IMR-90 (cell line): ENCODE measurements at regions not wholly inside any gene's neighbourhood (a gene's known extent, or its start where the extent isn't known, plus 50 kb on each side); places are given as distances from the start of the nearest gene placed in this dataset.

Source experiments
- ATAC-seq: fragments of 200-7000 bp; cut with Tn5 transposase; 2 replicates; pipeline ENCODE4 v1.9.1; 2020; ENCODE audit warnings: low read depth, mild to moderate bottlenecking, moderate library complexity
- BruUV-seq: library from RNA; stranded (reverse); fragments of 400-500 nt; replicated peaks from 2 replicates; lab custom pipeline; 2021; lab: Mats Ljungman, UMichigan
- CTCF ChIA-PET: fragments of 300-600 bp; formaldehyde crosslinking; extraction: SDS; loops from one replicate; lab custom pipeline; 2021; ENCODE audit warnings: antibody characterized with exemption; lab: Yijun Ruan, JAX
- POLR2A ChIA-PET: fragments of 300-600 bp; sonication (Branson Sonifier 250); formaldehyde crosslinking; loops from one replicate; lab custom pipeline; 2022; ENCODE audit warnings: antibody characterized with exemption; ENCODE audit not compliant: unreplicated experiment; lab: Charles Lee
- DNase-seq: peaks from one replicate; pipeline ENCODE4 v3.0.0; 2013
- H2AFZ ChIP-seq: replicated peaks from 2 replicates; pipeline ENCODE3; 2013; ENCODE audit warnings: low read length, mild to moderate bottlenecking; ENCODE audit not compliant: poor library complexity
- H2AK5ac ChIP-seq: 2 replicates; pipeline ENCODE4 v1.6.1; 2013; ENCODE audit warnings: low read depth, low read length, inconsistent platforms
- H2AK9ac ChIP-seq: replicated peaks from 2 replicates; pipeline ENCODE3; 2013; ENCODE audit warnings: mild to moderate bottlenecking, low read depth, low read length, moderate library complexity; ENCODE audit not compliant: poor library complexity
- H2BK120ac ChIP-seq: 2 replicates; pipeline ENCODE4 v1.6.1; 2013; ENCODE audit warnings: low read depth, low read length, inconsistent platforms
- H2BK15ac ChIP-seq: 3 replicates; pipeline ENCODE4 v1.6.1; 2013; ENCODE audit warnings: low read depth, low read length, inconsistent platforms
- H2BK20ac ChIP-seq: 2 replicates; pipeline ENCODE4 v1.6.1; 2013; ENCODE audit warnings: low read depth, mild to moderate bottlenecking, inconsistent platforms, low read length, moderate library complexity
- H2BK5ac ChIP-seq: 2 replicates; pipeline ENCODE4 v1.6.1; 2013; ENCODE audit warnings: mild to moderate bottlenecking, low read depth, low read length, inconsistent platforms; ENCODE audit not compliant: poor library complexity, severe bottlenecking
- H3K14ac ChIP-seq: replicated peaks from 2 replicates; pipeline ENCODE4 v1.6.1; 2013; ENCODE audit warnings: low read depth, low read length, inconsistent platforms
- H3K18ac ChIP-seq: 2 replicates; pipeline ENCODE4 v1.6.1; 2013; ENCODE audit warnings: low read depth, low read length, control low read depth
- H3K23ac ChIP-seq: 2 replicates; pipeline ENCODE4 v1.6.1; 2013; ENCODE audit warnings: low read depth, low read length, inconsistent platforms
- H3K27ac ChIP-seq: 2 replicates; pipeline ENCODE4 v1.5.1; 2013; ENCODE audit warnings: mild to moderate bottlenecking, control low read depth, low read length; ENCODE audit not compliant: insufficient read depth
- H3K27me3 ChIP-seq: 2 replicates; pipeline ENCODE4 v1.6.1; 2013; ENCODE audit warnings: low read length; ENCODE audit not compliant: control insufficient read depth, insufficient read depth
- H3K36me3 ChIP-seq: 2 replicates; pipeline ENCODE4 v1.6.1; 2013; ENCODE audit warnings: low read length, mixed read lengths; ENCODE audit not compliant: control insufficient read depth, insufficient read depth
- H3K4ac ChIP-seq: 2 replicates; pipeline ENCODE4 v1.6.1; 2013; ENCODE audit warnings: low read depth, low read length, inconsistent platforms
- H3K4me1 ChIP-seq: 2 replicates; pipeline ENCODE4 v1.6.1; 2013; ENCODE audit warnings: low read length, mixed read lengths; ENCODE audit not compliant: control insufficient read depth, insufficient read depth
- H3K4me2 ChIP-seq: 2 replicates; pipeline ENCODE4 v1.6.1; 2013; ENCODE audit warnings: low read depth, mild to moderate bottlenecking, control low read depth, low read length, moderate library complexity
- H3K4me3 ChIP-seq: 2 replicates; pipeline ENCODE4 v1.5.1; 2013; ENCODE audit warnings: low read depth, mild to moderate bottlenecking, control low read depth, low read length, moderate library complexity; ENCODE audit not compliant: insufficient read depth
- H3K56ac ChIP-seq: 2 replicates; pipeline ENCODE4 v1.6.1; 2013; ENCODE audit warnings: low read length, inconsistent platforms; ENCODE audit not compliant: insufficient read depth; ENCODE audit errors: extremely low read depth
- H3K79me1 ChIP-seq, 2 experiments: 2 replicates each; pipeline ENCODE4 v1.6.1; 2013; ENCODE audit warnings: low read length in 2 of 2, inconsistent platforms in 1 of 2, low read depth in 1 of 2
- H3K9ac ChIP-seq: 2 replicates; pipeline ENCODE4 v1.6.1; 2013; ENCODE audit warnings: low read depth, low read length, control low read depth
- H3K9me1 ChIP-seq: 2 replicates; pipeline ENCODE4 v1.6.1; 2013; ENCODE audit warnings: low read length, inconsistent platforms; ENCODE audit not compliant: insufficient read depth
- H3K9me3 ChIP-seq: 2 replicates; pipeline ENCODE4 v1.6.1; 2013; ENCODE audit warnings: low read length; ENCODE audit not compliant: control insufficient read depth, insufficient read depth
- H4K20me1 ChIP-seq: 2 replicates; pipeline ENCODE4 v1.6.1; 2013; ENCODE audit warnings: low read length, inconsistent platforms; ENCODE audit not compliant: insufficient read depth
- H4K5ac ChIP-seq: 2 replicates; pipeline ENCODE4 v1.6.1; 2013; ENCODE audit warnings: mild to moderate bottlenecking, low read depth, low read length, control low read depth
- H4K8ac ChIP-seq, 2 experiments: 2 replicates each; pipeline ENCODE4 v1.6.1; 2013; ENCODE audit warnings: low read depth in 2 of 2, low read length in 2 of 2, control low read depth in 1 of 2, inconsistent platforms in 1 of 2
- H4K91ac ChIP-seq: 2 replicates; pipeline ENCODE4 v1.6.1; 2013; ENCODE audit warnings: low read depth, low read length, inconsistent platforms; ENCODE audit not compliant: insufficient read depth
- BHLHE40 ChIP-seq: fragments of 150-350 bp; IDR thresholded peaks from 2 replicates; pipeline ENCODE4 v1.6.1; 2016; ENCODE audit warnings: mild to moderate bottlenecking, low read depth, low read length
- CEBPB ChIP-seq: IDR thresholded peaks from 2 replicates; pipeline ENCODE4 v1.6.1; 2012; ENCODE audit warnings: low read depth, low read length, improper control_type of control experiment
- CHD1 ChIP-seq: IDR thresholded peaks from 2 replicates; pipeline ENCODE4 v1.6.1; 2012; ENCODE audit warnings: low read depth, low read length, improper control_type of control experiment
- MAFK ChIP-seq: IDR thresholded peaks from 2 replicates; pipeline ENCODE4 v1.6.1; 2012; ENCODE audit warnings: low read depth, low read length, improper control_type of control experiment
- MAZ ChIP-seq: IDR thresholded peaks from 2 replicates; pipeline ENCODE4 v1.6.1; 2012; ENCODE audit warnings: low read depth, mild to moderate bottlenecking, low read length, improper control_type of control experiment, moderate library complexity, borderline replicate concordance
- MXI1 ChIP-seq: IDR thresholded peaks from 2 replicates; pipeline ENCODE4 v1.6.1; 2012; ENCODE audit warnings: low read depth, mild to moderate bottlenecking, low read length, moderate library complexity, borderline replicate concordance
- NFE2L2 ChIP-seq: fragments of 150-350 bp; IDR thresholded peaks from 2 replicates; pipeline ENCODE4 v1.6.1; 2016; ENCODE audit warnings: low read depth, mild to moderate bottlenecking, low read length
- RCOR1 ChIP-seq: IDR thresholded peaks from 2 replicates; pipeline ENCODE4 v1.6.1; 2012; ENCODE audit warnings: mild to moderate bottlenecking, low read length, improper control_type of control experiment; ENCODE audit not compliant: insufficient replicate concordance
- SMC3 ChIP-seq: fragments of 150-350 bp; IDR thresholded peaks from 2 replicates; pipeline ENCODE4 v1.6.1; 2016; ENCODE audit warnings: low read depth, mild to moderate bottlenecking, antibody characterized with exemption, low read length, moderate library complexity
- USF2 ChIP-seq: fragments of 150-350 bp; IDR thresholded peaks from 2 replicates; pipeline ENCODE4 v1.6.1; 2017; ENCODE audit warnings: mild to moderate bottlenecking, antibody characterized with exemption, low read length, low read depth
- WGBS, 2 experiments: methylation state at CpG; one replicate each; pipeline versions ENCODE4 v1.1.5 to v1.1.7; 2013; ENCODE audit warnings: missing lambda C conversion rate in 2 of 2; ENCODE audit not compliant: insufficient read length in 1 of 2; ENCODE audit errors: extremely low coverage in 2 of 2; 5-methylcytosine and 5-hydroxymethylcytosine counted together
- dilution Hi-C: fragments of 300-500 bp; cut with HindIII; formaldehyde crosslinking; loops from one replicate; pipeline ENCODE4 v1.14.3; 2018; ENCODE audit warnings: low sequenced_read_pairs; ENCODE audit not compliant: unreplicated experiment
- in situ Hi-C: fragments of 300-500 bp; cut with MboI; formaldehyde crosslinking; loops from 3 replicates; pipeline ENCODE4 v1.14.3; 2019; ENCODE audit warnings: low sequenced_read_pairs, inconsistent platforms, mixed read lengths
- intact Hi-C: fragments of 100-400 bp; cut with micrococcal nuclease; formaldehyde crosslinking; loops from 2 replicates; pipeline ENCODE4 v1.10.0; 2022
- TF ChIP-seq, protein P1 (sequence below): conservative IDR thresholded peaks from 2 replicates; pipeline ENCODE4 v1.5.1; 2012; ENCODE audit warnings: mild to moderate bottlenecking, low read depth, low read length, improper control_type of control experiment
- TF ChIP-seq, protein P2 (sequence below): fragments of 150-350 bp; IDR thresholded peaks from 2 replicates; pipeline ENCODE4 v1.6.1; 2016; ENCODE audit warnings: low read depth, mild to moderate bottlenecking, low read length, moderate library complexity, borderline replicate concordance

- H3K9me3 ChIP-seq, result peaks cover 10% of the 10 kb centered on the region; the same call in 1 of the 2 replicates
- no CpG with 5 or more reads among the region's 1 CpG for WGBS, 2 experiments
- DNase-seq (no peak), ATAC-seq (no peak)
- H3K56ac ChIP-seq, result no peak overlapping the region
- dilution Hi-C loops (no loop called here), in situ Hi-C loops (no loop called here), intact Hi-C loops (no loop called here)
- no TSS peak for BruUV-seq
- H2AK9ac ChIP-seq, result no peak overlapping the region
- no peak overlapping the region for H3K4ac ChIP-seq
- H3K4me1 ChIP-seq, result no peaks in the 10 kb centered on the region
- H2AK5ac ChIP-seq, result no peak overlapping the region
- H3K9me1 ChIP-seq, result no peaks in the 10 kb centered on the region
- H3K79me1 ChIP-seq, result no peaks in the 10 kb centered on the region
- no peak overlapping the region for H3K18ac ChIP-seq
- no peak overlapping the region for H3K4me3 ChIP-seq
- no peak overlapping the region for H2BK15ac ChIP-seq
- H3K27me3 ChIP-seq, result no peaks in the 10 kb centered on the region
- TF ChIP-seq MXI1 (no peak), RCOR1 (no peak), NFE2L2 (no peak), MAZ (no peak), MAFK (no peak), USF2 (no peak), CEBPB (no peak), BHLHE40 (no peak), SMC3 (no peak), CHD1 (no peak)
- TF ChIP-seq, protein P1, sequence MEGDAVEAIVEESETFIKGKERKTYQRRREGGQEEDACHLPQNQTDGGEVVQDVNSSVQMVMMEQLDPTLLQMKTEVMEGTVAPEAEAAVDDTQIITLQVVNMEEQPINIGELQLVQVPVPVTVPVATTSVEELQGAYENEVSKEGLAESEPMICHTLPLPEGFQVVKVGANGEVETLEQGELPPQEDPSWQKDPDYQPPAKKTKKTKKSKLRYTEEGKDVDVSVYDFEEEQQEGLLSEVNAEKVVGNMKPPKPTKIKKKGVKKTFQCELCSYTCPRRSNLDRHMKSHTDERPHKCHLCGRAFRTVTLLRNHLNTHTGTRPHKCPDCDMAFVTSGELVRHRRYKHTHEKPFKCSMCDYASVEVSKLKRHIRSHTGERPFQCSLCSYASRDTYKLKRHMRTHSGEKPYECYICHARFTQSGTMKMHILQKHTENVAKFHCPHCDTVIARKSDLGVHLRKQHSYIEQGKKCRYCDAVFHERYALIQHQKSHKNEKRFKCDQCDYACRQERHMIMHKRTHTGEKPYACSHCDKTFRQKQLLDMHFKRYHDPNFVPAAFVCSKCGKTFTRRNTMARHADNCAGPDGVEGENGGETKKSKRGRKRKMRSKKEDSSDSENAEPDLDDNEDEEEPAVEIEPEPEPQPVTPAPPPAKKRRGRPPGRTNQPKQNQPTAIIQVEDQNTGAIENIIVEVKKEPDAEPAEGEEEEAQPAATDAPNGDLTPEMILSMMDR, result no peak
- TF ChIP-seq, protein P2, sequence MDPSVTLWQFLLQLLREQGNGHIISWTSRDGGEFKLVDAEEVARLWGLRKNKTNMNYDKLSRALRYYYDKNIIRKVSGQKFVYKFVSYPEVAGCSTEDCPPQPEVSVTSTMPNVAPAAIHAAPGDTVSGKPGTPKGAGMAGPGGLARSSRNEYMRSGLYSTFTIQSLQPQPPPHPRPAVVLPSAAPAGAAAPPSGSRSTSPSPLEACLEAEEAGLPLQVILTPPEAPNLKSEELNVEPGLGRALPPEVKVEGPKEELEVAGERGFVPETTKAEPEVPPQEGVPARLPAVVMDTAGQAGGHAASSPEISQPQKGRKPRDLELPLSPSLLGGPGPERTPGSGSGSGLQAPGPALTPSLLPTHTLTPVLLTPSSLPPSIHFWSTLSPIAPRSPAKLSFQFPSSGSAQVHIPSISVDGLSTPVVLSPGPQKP, result no peak
- H3K27ac ChIP-seq, result no peak overlapping the region
- CTCF ChIA-PET, result no interaction called here
- no peak overlapping the region for H4K8ac ChIP-seq
- H3K23ac ChIP-seq, result no peak overlapping the region
- H3K36me3 ChIP-seq, result no peaks in the 10 kb centered on the region
- H2AFZ ChIP-seq, result no peak overlapping the region
- no peak overlapping the region for H4K5ac ChIP-seq
- no peak overlapping the region for H3K4me2 ChIP-seq
- H2BK20ac ChIP-seq, result no peak overlapping the region
- POLR2A ChIA-PET, result no interaction called here
- no peaks in the 10 kb centered on the region for H4K20me1 ChIP-seq
- no peak overlapping the region for H3K9ac ChIP-seq
- no peak overlapping the region for H2BK120ac ChIP-seq
- H2BK5ac ChIP-seq, result no peak overlapping the region
- H3K14ac ChIP-seq, result no peak overlapping the region
- H4K91ac ChIP-seq, result no peak overlapping the region
These were observed 153.7 kb downstream of the ELAVL4 start for GRCh38 chr1:50262436-50262835.
